ENCODE measurements at regions not wholly inside any gene's neighbourhood (a gene's known extent, or its start where the extent isn't known, plus 50 kb on each side); places are given as distances from the start of the nearest gene placed in this dataset.
A peak's percentile ranks its signal among the peaks of the same experiment; 100 is the strongest.

DNA sequence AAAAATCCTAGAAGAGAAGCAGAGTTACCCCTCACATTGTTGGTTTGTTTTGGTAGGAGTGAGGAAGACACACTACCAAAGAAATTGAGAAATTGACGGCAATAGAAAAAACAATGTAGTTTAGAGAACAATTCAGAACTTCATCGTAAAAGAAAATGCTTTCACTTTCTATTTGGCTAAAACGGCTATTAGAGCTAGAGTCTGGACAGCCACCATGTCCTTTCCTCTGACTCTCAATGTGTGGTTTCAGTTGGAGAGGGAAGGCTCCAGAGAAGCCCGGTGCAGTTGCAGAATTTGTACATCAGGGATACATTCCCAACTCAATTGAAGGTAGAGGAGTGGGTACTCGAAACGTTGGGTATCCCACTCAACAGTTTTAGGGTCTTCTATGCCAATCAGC, 535.3 kb downstream of the GALC start:
- Histone ChIP-seq H3K27ac (ENCODE audit: low read depth in 1 of 2, low read length in 2 of 2) (no peak overlapping the region), H3K4me1 (ENCODE audit: control insufficient read depth in 4 of 4, insufficient read depth in 4 of 4, low read length in 3 of 4) (no peaks in the 10 kb centered on the region), H3K27me3 (ENCODE audit: control insufficient read depth in 4 of 4, insufficient read depth in 4 of 4, low read length in 3 of 4) (no peaks in the 10 kb centered on the region), H3K9ac (ENCODE audit: low read depth in 1 of 2, low read length in 2 of 2) (peak overlapping the region in 1 of 2 donors; percentile 38), H3K4me3 (ENCODE audit: low read depth in 1 of 3, low read length in 3 of 3) (peak overlapping the region in 2 of 3 donors; percentile 0 to 29), H3K9me3 (ENCODE audit: control insufficient read depth in 4 of 4, low read length in 3 of 4) (peaks cover 0 to 3% (median 0%) of the 10 kb centered on the region in 4 donors), H3K36me3 (ENCODE audit: control insufficient read depth in 4 of 4, insufficient read depth in 3 of 4, low read depth in 1 of 4, low read length in 3 of 4) (no peaks in the 10 kb centered on the region)
- no peak for TF ChIP-seq EGR1 (IDR thresholded peaks at IDR 0.05; ENCODE audit: low read depth in 2 of 2)
- TF ChIP-seq, protein P1, sequence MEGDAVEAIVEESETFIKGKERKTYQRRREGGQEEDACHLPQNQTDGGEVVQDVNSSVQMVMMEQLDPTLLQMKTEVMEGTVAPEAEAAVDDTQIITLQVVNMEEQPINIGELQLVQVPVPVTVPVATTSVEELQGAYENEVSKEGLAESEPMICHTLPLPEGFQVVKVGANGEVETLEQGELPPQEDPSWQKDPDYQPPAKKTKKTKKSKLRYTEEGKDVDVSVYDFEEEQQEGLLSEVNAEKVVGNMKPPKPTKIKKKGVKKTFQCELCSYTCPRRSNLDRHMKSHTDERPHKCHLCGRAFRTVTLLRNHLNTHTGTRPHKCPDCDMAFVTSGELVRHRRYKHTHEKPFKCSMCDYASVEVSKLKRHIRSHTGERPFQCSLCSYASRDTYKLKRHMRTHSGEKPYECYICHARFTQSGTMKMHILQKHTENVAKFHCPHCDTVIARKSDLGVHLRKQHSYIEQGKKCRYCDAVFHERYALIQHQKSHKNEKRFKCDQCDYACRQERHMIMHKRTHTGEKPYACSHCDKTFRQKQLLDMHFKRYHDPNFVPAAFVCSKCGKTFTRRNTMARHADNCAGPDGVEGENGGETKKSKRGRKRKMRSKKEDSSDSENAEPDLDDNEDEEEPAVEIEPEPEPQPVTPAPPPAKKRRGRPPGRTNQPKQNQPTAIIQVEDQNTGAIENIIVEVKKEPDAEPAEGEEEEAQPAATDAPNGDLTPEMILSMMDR (IDR thresholded peaks at IDR 0.05; ENCODE audit: low read depth, low read length, missing input control): no peak
- DNase-seq (ENCODE audit: low spot score): no peak
- 62% methylated on average over 6 of the region's 6 CpGs for WGBS

DNA sequence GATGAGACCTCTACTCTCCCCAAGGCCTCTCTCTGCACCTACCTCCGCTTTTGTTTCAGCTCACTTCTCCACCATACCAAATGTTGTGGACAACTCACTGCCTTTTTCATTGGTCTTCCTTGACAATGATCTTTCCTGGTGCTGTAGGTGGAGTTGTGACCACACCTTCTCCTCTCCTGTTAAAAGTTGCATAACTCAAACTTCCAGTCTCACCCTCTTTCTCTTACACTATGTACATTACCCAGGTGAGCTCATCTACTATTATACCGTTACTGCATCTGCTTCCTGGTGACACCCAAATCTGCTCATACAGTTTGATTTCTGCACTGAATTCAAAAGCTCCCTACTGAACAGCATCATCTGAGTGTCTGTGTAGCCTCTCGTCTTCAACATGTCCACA, 542.8 kb downstream of the GALC start:
- H3K4me3 ChIP-seq (ENCODE audit: low read depth in 1 of 3, low read length in 3 of 3): no peak overlapping the region
- TF ChIP-seq, protein P2, sequence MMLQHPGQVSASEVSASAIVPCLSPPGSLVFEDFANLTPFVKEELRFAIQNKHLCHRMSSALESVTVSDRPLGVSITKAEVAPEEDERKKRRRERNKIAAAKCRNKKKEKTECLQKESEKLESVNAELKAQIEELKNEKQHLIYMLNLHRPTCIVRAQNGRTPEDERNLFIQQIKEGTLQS (IDR thresholded peaks at IDR 0.05): no peak
- TF ChIP-seq, protein P3, sequence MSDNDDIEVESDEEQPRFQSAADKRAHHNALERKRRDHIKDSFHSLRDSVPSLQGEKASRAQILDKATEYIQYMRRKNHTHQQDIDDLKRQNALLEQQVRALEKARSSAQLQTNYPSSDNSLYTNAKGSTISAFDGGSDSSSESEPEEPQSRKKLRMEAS (IDR thresholded peaks at IDR 0.05): no peak
- no peak for TF ChIP-seq HNF4G (IDR thresholded peaks at IDR 0.05)
- no peak for TF ChIP-seq SP1 (IDR thresholded peaks at IDR 0.05)
- TF ChIP-seq TAF1 (conservative IDR thresholded peaks at IDR 0.05): no peak
- TF ChIP-seq RXRA (IDR thresholded peaks at IDR 0.05): no peak
- no peak for TF ChIP-seq GABPA (IDR thresholded peaks at IDR 0.05 in 1 of 2, conservative IDR thresholded peaks at IDR 0.05 in 1 of 2)
- TF ChIP-seq EGR1 (IDR thresholded peaks at IDR 0.05; ENCODE audit: low read depth in 2 of 2): no peak
- TF ChIP-seq, protein P4, sequence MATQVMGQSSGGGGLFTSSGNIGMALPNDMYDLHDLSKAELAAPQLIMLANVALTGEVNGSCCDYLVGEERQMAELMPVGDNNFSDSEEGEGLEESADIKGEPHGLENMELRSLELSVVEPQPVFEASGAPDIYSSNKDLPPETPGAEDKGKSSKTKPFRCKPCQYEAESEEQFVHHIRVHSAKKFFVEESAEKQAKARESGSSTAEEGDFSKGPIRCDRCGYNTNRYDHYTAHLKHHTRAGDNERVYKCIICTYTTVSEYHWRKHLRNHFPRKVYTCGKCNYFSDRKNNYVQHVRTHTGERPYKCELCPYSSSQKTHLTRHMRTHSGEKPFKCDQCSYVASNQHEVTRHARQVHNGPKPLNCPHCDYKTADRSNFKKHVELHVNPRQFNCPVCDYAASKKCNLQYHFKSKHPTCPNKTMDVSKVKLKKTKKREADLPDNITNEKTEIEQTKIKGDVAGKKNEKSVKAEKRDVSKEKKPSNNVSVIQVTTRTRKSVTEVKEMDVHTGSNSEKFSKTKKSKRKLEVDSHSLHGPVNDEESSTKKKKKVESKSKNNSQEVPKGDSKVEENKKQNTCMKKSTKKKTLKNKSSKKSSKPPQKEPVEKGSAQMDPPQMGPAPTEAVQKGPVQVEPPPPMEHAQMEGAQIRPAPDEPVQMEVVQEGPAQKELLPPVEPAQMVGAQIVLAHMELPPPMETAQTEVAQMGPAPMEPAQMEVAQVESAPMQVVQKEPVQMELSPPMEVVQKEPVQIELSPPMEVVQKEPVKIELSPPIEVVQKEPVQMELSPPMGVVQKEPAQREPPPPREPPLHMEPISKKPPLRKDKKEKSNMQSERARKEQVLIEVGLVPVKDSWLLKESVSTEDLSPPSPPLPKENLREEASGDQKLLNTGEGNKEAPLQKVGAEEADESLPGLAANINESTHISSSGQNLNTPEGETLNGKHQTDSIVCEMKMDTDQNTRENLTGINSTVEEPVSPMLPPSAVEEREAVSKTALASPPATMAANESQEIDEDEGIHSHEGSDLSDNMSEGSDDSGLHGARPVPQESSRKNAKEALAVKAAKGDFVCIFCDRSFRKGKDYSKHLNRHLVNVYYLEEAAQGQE (IDR thresholded peaks at IDR 0.05): no peak
- TF ChIP-seq FOXA2 (IDR thresholded peaks at IDR 0.05): no peak
- TF ChIP-seq ZBTB33 (IDR thresholded peaks at IDR 0.05): no peak
- no peak for TF ChIP-seq YY1 (IDR thresholded peaks at IDR 0.05)
- TF ChIP-seq JUND (IDR thresholded peaks at IDR 0.05): no peak
- no peak for TF ChIP-seq FOXA1 (IDR thresholded peaks at IDR 0.05)
- TF ChIP-seq RAD21 (IDR thresholded peaks at IDR 0.05): no peak
- no peak for TF ChIP-seq HNF4A (conservative IDR thresholded peaks at IDR 0.05)
- TF ChIP-seq NR2F2 (IDR thresholded peaks at IDR 0.05): no peak
- TF ChIP-seq, protein P1 (IDR thresholded peaks at IDR 0.05; ENCODE audit: low read depth, low read length, missing input control): no peak
- no peaks in the 10 kb centered on the region for H3K27me3 ChIP-seq (ENCODE audit: control insufficient read depth in 4 of 4, insufficient read depth in 4 of 4, low read length in 3 of 4)
- no peak for DNase-seq (ENCODE audit: low spot score)
- no peak overlapping the region for H3K9ac ChIP-seq (ENCODE audit: low read depth in 1 of 2, low read length in 2 of 2)
- no peak overlapping the region for H3K27ac ChIP-seq (ENCODE audit: low read depth in 1 of 2, low read length in 2 of 2)
- H3K36me3 ChIP-seq (ENCODE audit: control insufficient read depth in 4 of 4, insufficient read depth in 3 of 4, low read depth in 1 of 4, low read length in 3 of 4): no peaks in the 10 kb centered on the region
- H3K9me3 ChIP-seq (ENCODE audit: control insufficient read depth in 4 of 4, low read length in 3 of 4): no peaks in the 10 kb centered on the region
- no peaks in the 10 kb centered on the region for H3K4me1 ChIP-seq (ENCODE audit: control insufficient read depth in 4 of 4, insufficient read depth in 4 of 4, low read length in 3 of 4)
- 77% methylated on average over 3 of the region's 3 CpGs for WGBS
